H9 (cell line): ENCODE measurements at regions not wholly inside any gene's neighbourhood (a gene's known extent, or its start where the extent isn't known, plus 50 kb on each side); places are given as distances from the start of the nearest gene placed in this dataset.

Source experiments
- DNase-seq: peaks from one replicate; pipeline ENCODE4 v3.0.0-alpha.2; 2017
- H2AFZ ChIP-seq: one replicate; pipeline ENCODE4 v1.6.1; 2013; ENCODE audit warnings: mild to moderate bottlenecking, low read length, control low read depth, moderate library complexity
- H2AK5ac ChIP-seq: 2 replicates; pipeline ENCODE4 v1.6.1; 2013; ENCODE audit warnings: low read length, control low read depth, mixed read lengths; ENCODE audit not compliant: insufficient read length
- H2BK120ac ChIP-seq: one replicate; pipeline ENCODE4 v1.6.1; 2013; ENCODE audit warnings: low read depth, mild to moderate bottlenecking, low read length, control low read depth, inconsistent platforms; ENCODE audit not compliant: poor library complexity, severe bottlenecking
- H2BK12ac ChIP-seq: 2 replicates; pipeline ENCODE4 v1.6.1; 2013; ENCODE audit warnings: low read length, control low read depth, mixed read lengths, low read depth; ENCODE audit not compliant: insufficient read length
- H2BK15ac ChIP-seq: 2 replicates; pipeline ENCODE4 v1.6.1; 2013; ENCODE audit warnings: low read depth, low read length, control low read depth
- H2BK20ac ChIP-seq: one replicate; pipeline ENCODE4 v1.6.1; 2013; ENCODE audit warnings: low read depth, mild to moderate bottlenecking, low read length, control low read depth, inconsistent platforms; ENCODE audit not compliant: poor library complexity, severe bottlenecking
- H2BK5ac ChIP-seq: 2 replicates; pipeline ENCODE4 v1.6.1; 2013; ENCODE audit warnings: low read length, control low read depth, mixed read lengths; ENCODE audit not compliant: insufficient read length
- H3K14ac ChIP-seq: 2 replicates; pipeline ENCODE4 v1.6.1; 2013; ENCODE audit warnings: low read length, control low read depth; ENCODE audit not compliant: insufficient read depth
- H3K18ac ChIP-seq: 2 replicates; pipeline ENCODE4 v1.6.1; 2013; ENCODE audit warnings: low read depth, mild to moderate bottlenecking, mixed read lengths, low read length, control low read depth; ENCODE audit not compliant: insufficient read length
- H3K23ac ChIP-seq: 2 replicates; pipeline ENCODE4 v1.6.1; 2013; ENCODE audit warnings: low read length, control low read depth, mixed read lengths, low read depth; ENCODE audit not compliant: insufficient read length
- H3K23me2 ChIP-seq: 2 replicates; pipeline ENCODE4 v1.6.1; 2013; ENCODE audit warnings: low read depth, mild to moderate bottlenecking, mixed read lengths, low read length, control low read depth; ENCODE audit not compliant: insufficient read length, poor library complexity, severe bottlenecking
- H3K27ac ChIP-seq: 2 replicates; pipeline ENCODE4 v1.5.1; 2013; ENCODE audit warnings: low read length, control low read depth, mixed read lengths, low read depth; ENCODE audit not compliant: insufficient read length
- H3K27me3 ChIP-seq: 2 replicates; pipeline ENCODE4 v1.6.1; 2013; ENCODE audit warnings: low read length, control low read depth, inconsistent platforms; ENCODE audit not compliant: insufficient read depth
- H3K4ac ChIP-seq: 2 replicates; pipeline ENCODE4 v1.6.1; 2013; ENCODE audit warnings: low read depth, mild to moderate bottlenecking, control low read depth, inconsistent platforms, low read length, moderate library complexity
- H3K4me1 ChIP-seq: 2 replicates; pipeline ENCODE4 v1.6.1; 2013; ENCODE audit warnings: low read length, control low read depth, inconsistent platforms; ENCODE audit not compliant: insufficient read depth
- H3K4me2 ChIP-seq: 2 replicates; pipeline ENCODE4 v1.6.1; 2013; ENCODE audit warnings: low read length, control low read depth, mixed read lengths; ENCODE audit not compliant: insufficient read length, insufficient read depth
- H3K56ac ChIP-seq: 2 replicates; pipeline ENCODE4 v1.6.1; 2013; ENCODE audit warnings: low read depth, mild to moderate bottlenecking, mixed read lengths, low read length, control low read depth; ENCODE audit not compliant: insufficient read length
- H3K79me1 ChIP-seq: 2 replicates; pipeline ENCODE4 v1.6.1; 2013; ENCODE audit warnings: low read depth, mild to moderate bottlenecking, moderate library complexity, low read length, control low read depth, inconsistent platforms; ENCODE audit not compliant: insufficient read depth, poor library complexity, severe bottlenecking
- H3K79me2 ChIP-seq: 2 replicates; pipeline ENCODE4 v1.6.1; 2013; ENCODE audit warnings: low read length, control low read depth, inconsistent platforms; ENCODE audit not compliant: insufficient read depth
- H3K9ac ChIP-seq: 2 replicates; pipeline ENCODE4 v1.6.1; 2013; ENCODE audit warnings: low read length, control low read depth, mixed read lengths; ENCODE audit not compliant: insufficient read length; ENCODE audit errors: extremely low read depth
- H3K9me3 ChIP-seq: one replicate; pipeline ENCODE4 v1.6.1; 2013; ENCODE audit warnings: low read depth, low read length, inconsistent platforms; ENCODE audit not compliant: control insufficient read depth
- H3T11ph ChIP-seq: one replicate; pipeline ENCODE4 v1.6.1; 2013; ENCODE audit warnings: mild to moderate bottlenecking, low read length, control low read depth, inconsistent platforms
- H4K20me1 ChIP-seq: one replicate; pipeline ENCODE4 v1.6.1; 2013; ENCODE audit not compliant: control insufficient read depth, insufficient read length, insufficient read depth
- H4K5ac ChIP-seq: 2 replicates; pipeline ENCODE4 v1.6.1; 2013; ENCODE audit warnings: low read depth, mild to moderate bottlenecking, mixed read lengths, low read length, control low read depth; ENCODE audit not compliant: insufficient read length
- H4K8ac ChIP-seq: replicated peaks from 2 replicates; pipeline ENCODE4 v1.6.1; 2013; ENCODE audit warnings: low read length, control low read depth, mixed read lengths, low read depth; ENCODE audit not compliant: insufficient read length
- H4K91ac ChIP-seq: 2 replicates; pipeline ENCODE4 v1.6.1; 2013; ENCODE audit warnings: low read depth, mild to moderate bottlenecking, moderate library complexity, mixed read lengths, low read length, control low read depth; ENCODE audit not compliant: insufficient read length
- H3K27ac Mint-ChIP-seq, 3 experiments: 2 replicates in 2 of 3; 3 replicates in 1 of 3; pipeline ENCODE4 v1.8.0; 2020 to 2021; ENCODE audit warnings: mixed read lengths in 3 of 3, mild to moderate bottlenecking in 1 of 3, moderate library complexity in 1 of 3
- H3K27me3 Mint-ChIP-seq: 2 replicates; pipeline ENCODE4 v1.8.0; 2021; ENCODE audit warnings: low read depth, mild to moderate bottlenecking, moderate library complexity, mixed read lengths
- H3K36me3 Mint-ChIP-seq, 3 experiments: 2 replicates in 2 of 3; 3 replicates in 1 of 3; pipeline ENCODE4 v1.8.0; 2020 to 2021; ENCODE audit warnings: low read depth in 3 of 3, mixed read lengths in 3 of 3; ENCODE audit not compliant: insufficient read depth in 1 of 3
- H3K4me1 Mint-ChIP-seq, 2 experiments: 2 replicates each; pipeline ENCODE4 v1.8.0; 2020; ENCODE audit warnings: mixed read lengths in 2 of 2
- H3K4me3 Mint-ChIP-seq, 2 experiments: 2 replicates in 1 of 2; 3 replicates in 1 of 2; pipeline ENCODE4 v1.8.0; 2020 to 2021; ENCODE audit warnings: mild to moderate bottlenecking in 2 of 2, mixed read lengths in 2 of 2, moderate library complexity in 1 of 2
- H3K9me3 Mint-ChIP-seq, 2 experiments: 2 replicates in 1 of 2; 3 replicates in 1 of 2; pipeline ENCODE4 v1.8.0; 2020; ENCODE audit warnings: mild to moderate bottlenecking in 2 of 2, mixed read lengths in 2 of 2, moderate library complexity in 1 of 2
- CTCF ChIP-seq: fragments of 200-600 bp; sonication (generic); conservative IDR thresholded peaks from 3 replicates; pipeline ENCODE4 v1.8.0; 2021; ENCODE audit warnings: antibody characterized with exemption, mild to moderate bottlenecking
- WGBS: extraction: QIAGEN DNeasy Blood & Tissue Kit; methylation state at CpG from one replicate; pipeline ENCODE4 v1.1.7; 2013; ENCODE audit warnings: missing lambda C conversion rate, low lambda C conversion rate, mixed read lengths; ENCODE audit not compliant: insufficient read length; ENCODE audit errors: extremely low coverage; 5-methylcytosine and 5-hydroxymethylcytosine counted together

GRCh38 chr3:82509106-82509842, 747.8 kb upstream of the GBE1 start:
- Histone ChIP-seq H3K56ac (no peak overlapping the region), H3K4me2 (no peak overlapping the region), H4K8ac (no peak overlapping the region), H3K9ac (no peak overlapping the region), H2BK15ac (no peak overlapping the region), H3K23me2 (no peaks in the 10 kb centered on the region), H3T11ph (no peak overlapping the region), H4K91ac (no peak overlapping the region), H2AFZ (no peak overlapping the region), H3K27ac (no peak overlapping the region), H2BK120ac (no peak overlapping the region), H3K79me2 (no peaks in the 10 kb centered on the region), H3K4me1 (no peaks in the 10 kb centered on the region), H3K79me1 (no peaks in the 10 kb centered on the region), H3K4ac (no peak overlapping the region), H4K5ac (no peak overlapping the region), H2AK5ac (no peak overlapping the region), H3K9me3 (no peaks in the 10 kb centered on the region), H4K20me1 (no peaks in the 10 kb centered on the region), H3K23ac (no peak overlapping the region), H3K27me3 (no peaks in the 10 kb centered on the region), H2BK20ac (no peak overlapping the region), H3K14ac (no peak overlapping the region; the same call in 1 of the 2 replicates), H2BK5ac (no peak overlapping the region), H3K18ac (no peak overlapping the region), H2BK12ac (no peak overlapping the region)
- TF ChIP-seq CTCF, result no peak
- Mint-ChIP-seq H3K36me3 (peaks cover 3 to 9% (median 5%) of the 10 kb centered on the region in 3 experiments; a peak in 6 of 7 replicates), H3K27me3 (no peaks in the 10 kb centered on the region), H3K27ac (peak overlapping the region in 1 of 3 experiments; percentile 44; a peak in 1 of 7 replicates), H3K9me3 (peaks cover 7% of the 10 kb centered on the region in 2 experiments; a peak in 4 of 5 replicates), H3K4me1 (no peaks in the 10 kb centered on the region), H3K4me3 (no peak overlapping the region)
- no CpG with 5 or more reads among the region's 9 CpGs for WGBS
- no peak for DNase-seq
